Ishikawa (cell line): ENCODE measurements at regions not wholly inside any gene's neighbourhood (a gene's known extent, or its start where the extent isn't known, plus 50 kb on each side); places are given as distances from the start of the nearest gene placed in this dataset.

ENCODE experiments used
- CEBPB ChIP-seq: IDR thresholded peaks from 2 replicates; pipeline ENCODE4 v1.6.1; 2012
- CREB1 ChIP-seq: IDR thresholded peaks from 2 replicates; pipeline ENCODE4 v1.6.1; 2012; ENCODE audit warnings: low read depth
- EGR1 ChIP-seq: IDR thresholded peaks from 2 replicates; pipeline ENCODE4 v1.6.1; 2012
- EP300 ChIP-seq: IDR thresholded peaks from 2 replicates; pipeline ENCODE4 v1.6.1; 2012; ENCODE audit warnings: borderline replicate concordance
- FOXM1 ChIP-seq: IDR thresholded peaks from 2 replicates; pipeline ENCODE4 v1.6.1; 2012; ENCODE audit warnings: low read depth, borderline replicate concordance
- NFIC ChIP-seq: IDR thresholded peaks from 2 replicates; pipeline ENCODE4 v1.6.1; 2012
- RAD21 ChIP-seq: IDR thresholded peaks from 2 replicates; pipeline ENCODE4 v1.6.1; 2012; ENCODE audit warnings: low read depth
- REST ChIP-seq: IDR thresholded peaks from 2 replicates; pipeline ENCODE4 v1.6.1; 2012; ENCODE audit warnings: low read depth, mild to moderate bottlenecking
- TAF1 ChIP-seq: IDR thresholded peaks from 2 replicates; pipeline ENCODE4 v1.6.1; 2012; ENCODE audit warnings: low read depth, mild to moderate bottlenecking
- TCF12 ChIP-seq: IDR thresholded peaks from 2 replicates; pipeline ENCODE4 v1.6.1; 2012; ENCODE audit warnings: low read depth
- TEAD4 ChIP-seq: IDR thresholded peaks from 2 replicates; pipeline ENCODE4 v1.6.1; 2012
- USF1 ChIP-seq: IDR thresholded peaks from 2 replicates; pipeline ENCODE4 v1.6.1; 2012
- YY1 ChIP-seq: IDR thresholded peaks from 2 replicates; pipeline ENCODE4 v1.6.1; 2012; ENCODE audit warnings: low read depth
- ZBTB7A ChIP-seq: IDR thresholded peaks from 2 replicates; pipeline ENCODE4 v1.6.1; 2012; ENCODE audit warnings: low read depth
- TF ChIP-seq, protein P1 (sequence below): IDR thresholded peaks from 2 replicates; pipeline ENCODE4 v1.6.1; 2012

DNA sequence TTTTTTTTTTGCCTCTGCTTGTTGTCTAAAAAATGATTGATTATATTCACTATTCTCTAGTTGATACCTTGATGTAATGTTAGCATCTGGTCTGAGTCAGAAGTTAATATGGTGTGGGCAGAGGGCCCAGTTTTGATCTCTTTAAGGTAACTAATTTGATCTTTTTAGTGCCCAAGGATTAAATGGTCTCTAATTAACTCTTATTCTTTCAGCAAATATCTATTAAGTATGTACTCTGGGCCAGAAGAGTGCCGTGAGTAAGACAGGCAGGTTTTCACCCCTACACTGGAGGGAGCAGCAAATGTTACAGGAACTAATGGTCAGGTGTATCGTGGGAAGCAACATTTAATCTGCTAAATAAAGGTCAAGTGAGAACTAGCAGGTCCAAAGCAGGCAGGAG is 144.6 kb upstream of the COL1A2 start:
- no peak for TF ChIP-seq CEBPB
- TF ChIP-seq, protein P1, sequence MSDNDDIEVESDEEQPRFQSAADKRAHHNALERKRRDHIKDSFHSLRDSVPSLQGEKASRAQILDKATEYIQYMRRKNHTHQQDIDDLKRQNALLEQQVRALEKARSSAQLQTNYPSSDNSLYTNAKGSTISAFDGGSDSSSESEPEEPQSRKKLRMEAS, result no peak
- TF ChIP-seq TAF1, result no peak
- TF ChIP-seq USF1, result no peak
- no peak for TF ChIP-seq FOXM1
- TF ChIP-seq RAD21, result no peak
- TF ChIP-seq YY1, result no peak
- no peak for TF ChIP-seq EGR1
- TF ChIP-seq TEAD4, result no peak
- TF ChIP-seq TCF12, result no peak
- no peak for TF ChIP-seq CREB1
- no peak for TF ChIP-seq NFIC
- TF ChIP-seq REST, result no peak
- no peak for TF ChIP-seq EP300
- no peak for TF ChIP-seq ZBTB7A

DNA sequence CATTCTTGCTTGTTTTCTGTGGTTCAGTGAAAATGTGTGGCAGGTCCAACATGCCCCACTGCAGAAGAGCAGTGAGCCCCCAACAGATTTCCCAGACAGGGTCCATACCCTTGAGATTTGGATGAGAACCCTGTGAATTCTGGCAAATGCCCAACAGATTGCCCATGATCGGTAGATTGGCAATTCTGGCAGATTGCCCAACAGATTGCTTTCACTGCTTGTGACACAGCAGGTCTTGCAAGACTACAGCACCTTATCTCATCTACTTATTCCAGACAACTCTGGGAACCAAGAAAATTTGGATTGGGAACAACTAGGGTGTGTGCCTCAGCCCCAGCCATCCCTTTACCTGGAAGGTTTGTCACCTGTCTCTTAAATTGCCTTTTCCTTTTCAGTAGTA is 143.7 kb upstream of the COL1A2 start:
- TF ChIP-seq EGR1, result no peak
- peak; percentile 74 for TF ChIP-seq NFIC

- TF ChIP-seq, protein P1, result no peak
- TF ChIP-seq YY1, result no peak
Observed at GRCh38 chr7:94252124-94252523, 142.6 kb upstream of the COL1A2 start.

DNA sequence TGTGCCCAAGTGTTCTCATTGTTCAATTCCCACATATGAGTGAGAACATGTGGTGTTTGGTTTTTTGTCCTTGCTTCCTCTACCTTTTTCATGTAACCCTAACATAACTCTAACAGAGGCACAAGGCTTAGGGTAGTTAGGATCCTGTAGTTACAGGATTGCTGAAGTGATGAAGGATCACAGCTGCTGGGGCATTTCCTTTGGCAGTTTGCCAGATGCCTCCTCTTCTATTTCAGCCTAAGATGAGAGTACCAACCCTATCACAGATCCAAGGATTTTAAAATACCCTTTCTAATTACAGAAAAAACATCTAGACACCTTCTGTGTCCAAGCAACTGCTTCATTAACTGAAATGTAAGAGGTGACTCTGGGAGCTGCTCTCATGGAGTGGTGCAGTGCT is 141.7 kb upstream of the COL1A2 start:
- TF ChIP-seq YY1 (no peak), FOXM1 (no peak), USF1 (no peak), REST (no peak), RAD21 (no peak), EP300 (no peak), EGR1 (no peak)

DNA sequence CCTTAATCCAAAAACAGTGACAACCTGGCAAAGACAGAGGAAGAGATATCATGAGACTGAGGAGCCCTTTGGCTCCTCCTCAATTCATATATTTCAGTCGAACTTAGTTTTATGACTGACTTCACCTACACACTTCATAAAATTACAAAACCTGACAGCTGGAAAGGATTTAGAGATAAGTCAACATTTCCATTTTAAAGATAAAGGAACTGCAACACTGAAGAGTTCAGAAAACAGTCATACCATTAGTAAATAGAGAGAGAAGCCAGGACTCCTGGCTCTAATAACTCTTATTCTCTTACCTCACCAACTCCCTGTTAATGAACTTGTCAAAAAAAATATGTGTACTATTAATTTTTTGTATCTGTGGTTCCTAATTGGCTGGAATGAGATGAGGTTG is 141.0 kb upstream of the COL1A2 start:
- no peak for TF ChIP-seq TEAD4
- no peak for TF ChIP-seq RAD21
- no peak for TF ChIP-seq CREB1
- TF ChIP-seq, protein P1, result no peak
- no peak for TF ChIP-seq NFIC
- TF ChIP-seq YY1, result no peak
- no peak for TF ChIP-seq EP300
- TF ChIP-seq TCF12, result no peak
- TF ChIP-seq FOXM1, result no peak
- TF ChIP-seq TAF1, result no peak
- no peak for TF ChIP-seq USF1
- TF ChIP-seq ZBTB7A, result no peak
- no peak for TF ChIP-seq CEBPB
- no peak for TF ChIP-seq EGR1
- TF ChIP-seq REST, result no peak
